ENCODE measurements at regions not wholly inside any gene's neighbourhood (a gene's known extent, or its start where the extent isn't known, plus 50 kb on each side); places are given as distances from the start of the nearest gene placed in this dataset.

DNA sequence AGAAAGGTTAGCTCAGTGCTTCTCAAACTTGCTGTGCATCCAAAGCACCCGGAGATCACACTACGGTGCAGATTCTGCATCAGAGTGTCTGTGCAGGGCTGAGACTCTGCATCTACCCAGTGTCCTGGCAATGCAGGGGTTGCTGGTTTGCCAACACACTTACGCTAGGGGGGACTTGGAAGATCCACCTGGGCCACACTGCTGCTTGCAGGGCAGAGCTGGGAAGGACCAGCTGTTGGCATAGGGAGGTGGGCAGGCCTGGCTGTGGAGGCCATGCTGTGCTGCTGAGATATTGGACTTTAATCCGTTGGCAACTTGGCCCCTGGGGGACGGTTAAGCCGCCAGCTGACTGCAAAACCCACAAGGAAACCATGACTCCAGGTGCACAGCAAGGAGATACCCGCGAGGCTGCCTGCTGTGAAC lies 397.6 kb upstream of the HS6ST1 start:
- 0% methylated on average over 8 of the region's 8 CpGs for WGBS (ENCODE audit: insufficient coverage, low coverage, missing lambda C conversion rate)
- BruUV-seq (replicated peaks): no TSS peak
- H3K27me3 ChIP-seq (ENCODE audit: control insufficient read depth in 2 of 2, insufficient read depth in 2 of 2, low read length in 2 of 2): no peaks in the 10 kb centered on the region; a peak in 1 of 5 replicates
- H3K36me3 ChIP-seq (ENCODE audit: control insufficient read depth, insufficient read depth, low read length): no peaks in the 10 kb centered on the region
- DNase-seq (ENCODE audit: extremely low read depth in 1 of 4, low spot score in 3 of 4) (no peak), FAIRE-seq (no peak), ATAC-seq (no peak)
- intact Hi-C loops (cut with micrococcal nuclease): no loop called here
- no peaks in the 10 kb centered on the region for H3K79me2 ChIP-seq (ENCODE audit: control insufficient read depth, insufficient read depth, low read length)
- in situ Hi-C loops (cut with MboI): no loop called here
- no peaks in the 10 kb centered on the region for H3K4me1 ChIP-seq (replicated peaks in 1 of 2; ENCODE audit: control insufficient read depth in 2 of 2, insufficient read depth in 2 of 2, low read length in 2 of 2)
- no peak overlapping the region for H3K4me3 ChIP-seq
- no peak overlapping the region for H3K9ac ChIP-seq (ENCODE audit: insufficient read depth in 1 of 2, low read depth in 2 of 2, low read length in 2 of 2)
- POLR2A ChIA-PET: interaction anchor here (1.1 kb wide), 1 partner anchor 10 kb away, joined by 4 read pairs; no protein-coding TSS in a partner anchor
- no peak overlapping the region for H2AFZ ChIP-seq (ENCODE audit: low read depth, low read length)
- no peak overlapping the region for H3K27ac ChIP-seq (ENCODE audit: extremely low read depth, low read depth, low read length)
- H3K4me2 ChIP-seq (ENCODE audit: insufficient read depth, low read length): no peak overlapping the region
- H4K20me1 ChIP-seq (replicated peaks; ENCODE audit: control insufficient read depth, insufficient read depth, low read length): no peaks in the 10 kb centered on the region
- H3K9me3 ChIP-seq (replicated peaks; ENCODE audit: control insufficient read depth, insufficient read depth, low read depth, low read length): no peaks in the 10 kb centered on the region
- CTCF ChIA-PET (ENCODE audit: low intra/inter-chr PET ratio): no interaction called here
- H3K9me1 ChIP-seq (ENCODE audit: control insufficient read depth, insufficient read depth, low read length): no peaks in the 10 kb centered on the region
- TF ChIP-seq, protein P1, sequence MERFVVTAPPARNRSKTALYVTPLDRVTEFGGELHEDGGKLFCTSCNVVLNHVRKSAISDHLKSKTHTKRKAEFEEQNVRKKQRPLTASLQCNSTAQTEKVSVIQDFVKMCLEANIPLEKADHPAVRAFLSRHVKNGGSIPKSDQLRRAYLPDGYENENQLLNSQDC (CRISPR knock-in tag; IDR thresholded peaks at IDR 0.05): no peak
- TF ChIP-seq ZC3H11A (IDR thresholded peaks at IDR 0.05; ENCODE audit: low read depth, low read length) (no peak), MYC (IDR thresholded peaks at IDR 0.05; ENCODE audit: low read depth, low read length) (no peak), MYC (CRISPR knock-in tag; IDR thresholded peaks at IDR 0.05; ENCODE audit: borderline replicate concordance, low read depth) (no peak), CBX5 (IDR thresholded peaks at IDR 0.05; ENCODE audit: borderline replicate concordance, low read depth) (no peak), ZNF318 (IDR thresholded peaks at IDR 0.05; ENCODE audit: borderline replicate concordance in 1 of 2, low read depth in 1 of 2) (no peak), EGR1 (conservative IDR thresholded peaks at IDR 0.05) (no peak), SMC3 (conservative IDR thresholded peaks at IDR 0.05; ENCODE audit: insufficient read depth, low read depth, low read length) (no peak)
- TF ChIP-seq, protein P2, sequence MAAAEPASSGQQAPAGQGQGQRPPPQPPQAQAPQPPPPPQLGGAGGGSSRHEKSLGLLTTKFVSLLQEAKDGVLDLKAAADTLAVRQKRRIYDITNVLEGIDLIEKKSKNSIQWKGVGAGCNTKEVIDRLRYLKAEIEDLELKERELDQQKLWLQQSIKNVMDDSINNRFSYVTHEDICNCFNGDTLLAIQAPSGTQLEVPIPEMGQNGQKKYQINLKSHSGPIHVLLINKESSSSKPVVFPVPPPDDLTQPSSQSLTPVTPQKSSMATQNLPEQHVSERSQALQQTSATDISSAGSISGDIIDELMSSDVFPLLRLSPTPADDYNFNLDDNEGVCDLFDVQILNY (CRISPR knock-in tag; IDR thresholded peaks at IDR 0.05): no peak
